ENCODE measurements at regions not wholly inside any gene's neighbourhood (a gene's known extent, or its start where the extent isn't known, plus 50 kb on each side); places are given as distances from the start of the nearest gene placed in this dataset.

DNA sequence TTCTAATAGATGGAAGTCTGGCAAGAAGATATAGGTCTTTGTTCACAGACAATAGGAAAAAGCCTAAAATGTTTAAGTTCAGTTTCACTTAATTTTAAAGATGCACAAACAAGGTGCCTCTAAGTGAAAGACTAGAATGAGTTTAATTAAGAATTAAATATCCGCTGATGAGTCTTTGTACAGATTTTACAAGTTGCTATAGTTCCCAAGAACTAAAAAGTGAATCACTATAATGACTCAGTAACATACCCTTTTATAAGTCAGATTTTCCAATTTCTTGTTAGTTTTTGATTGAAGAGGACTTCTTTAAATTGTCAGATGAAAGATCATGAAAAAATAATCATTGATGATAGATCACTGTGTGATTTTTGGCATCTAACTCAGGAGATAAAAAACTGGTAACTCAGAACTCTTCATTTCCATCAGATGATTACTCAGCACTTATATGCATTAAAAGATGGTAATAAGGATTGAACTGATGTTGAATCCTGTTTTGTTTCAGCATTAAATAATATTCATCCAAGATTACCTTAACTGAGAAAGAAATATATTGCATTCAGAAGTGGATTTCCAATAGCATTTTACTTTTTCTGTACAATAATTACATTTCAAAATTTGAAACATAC is 59.0 kb upstream of the ST6GALNAC3 start:
- TF ChIP-seq POLR2A (IDR thresholded peaks at IDR 0.05; ENCODE audit: low read length), result no peak
- no peak for TF ChIP-seq GATA1 (IDR thresholded peaks at IDR 0.05; ENCODE audit: low read depth, low read length)
